GM18498 (cell line): ENCODE measurements at regions not wholly inside any gene's neighbourhood (a gene's known extent, or its start where the extent isn't known, plus 50 kb on each side); places are given as distances from the start of the nearest gene placed in this dataset.
"Not testable (repeated sequence)": the region's sequence is repeated elsewhere in the genome, so short reads cannot be mapped to it uniquely, and the experiment has no call there.

Source experiments
- ATAC-seq: cut with Tn5 transposase; IDR thresholded peaks from one replicate; pipeline ENCODE4 v1.9.1; 2021; ENCODE audit warnings: mild to moderate bottlenecking, moderate library complexity; ENCODE audit not compliant: unreplicated experiment

GRCh38 chr1:232327899-232328298 is 302.0 kb downstream of the SIPA1L2 start:
- no peak for ATAC-seq

- no peak for ATAC-seq
Observed at GRCh38 chr1:232327269-232327668, 302.7 kb downstream of the SIPA1L2 start.

GRCh38 chr1:232322162-232322734 is 307.7 kb downstream of the SIPA1L2 start:
- no peak for ATAC-seq

GRCh38 chr1:232319518-232320210 is 310.3 kb downstream of the SIPA1L2 start:
- no peak for ATAC-seq

- ATAC-seq, result no peak
Observed at GRCh38 chr1:232319072-232319471, 310.9 kb downstream of the SIPA1L2 start.

GRCh38 chr1:232318143-232318542 is 311.8 kb downstream of the SIPA1L2 start:
- ATAC-seq, result no peak

- no peak for ATAC-seq
Observed at GRCh38 chr1:232317350-232317749, 312.6 kb downstream of the SIPA1L2 start.

GRCh38 chr1:232316864-232317263 is 313.1 kb downstream of the SIPA1L2 start:
- ATAC-seq, result no peak

- not testable (repeated sequence) for ATAC-seq
Observed at GRCh38 chr1:232313876-232314275, 316.1 kb downstream of the SIPA1L2 start.

GRCh38 chr1:232310541-232310940 is 319.4 kb downstream of the SIPA1L2 start:
- ATAC-seq, result no peak

- no peak for ATAC-seq
Observed at GRCh38 chr1:232308616-232309015, 321.3 kb downstream of the SIPA1L2 start.

- ATAC-seq, result no peak
Observed at GRCh38 chr1:232307296-232308017, 322.5 kb downstream of the SIPA1L2 start.

- no peak for ATAC-seq
Observed at GRCh38 chr1:232306269-232306961, 323.5 kb downstream of the SIPA1L2 start.

GRCh38 chr1:232305050-232305449 is 324.9 kb downstream of the SIPA1L2 start:
- no peak for ATAC-seq

GRCh38 chr1:232303222-232303620 is 326.7 kb downstream of the SIPA1L2 start:
- ATAC-seq, result no peak

- ATAC-seq, result no peak
Observed at GRCh38 chr1:232302376-232303221, 327.3 kb downstream of the SIPA1L2 start.

GRCh38 chr1:232301246-232301645 is 328.7 kb downstream of the SIPA1L2 start:
- ATAC-seq, result no peak

GRCh38 chr1:232300466-232300865 is 329.5 kb downstream of the SIPA1L2 start:
- no peak for ATAC-seq

- no peak for ATAC-seq
Observed at GRCh38 chr1:232296461-232296860, 333.5 kb downstream of the SIPA1L2 start.

- no peak for ATAC-seq
Observed at GRCh38 chr1:232293361-232293760, 336.6 kb downstream of the SIPA1L2 start.

GRCh38 chr1:232292818-232293217 is 337.1 kb downstream of the SIPA1L2 start:
- ATAC-seq, result no peak
